Esophagus muscularis mucosa (tissue), 3 donors: ENCODE measurements at regions not wholly inside any gene's neighbourhood (a gene's known extent, or its start where the extent isn't known, plus 50 kb on each side); places are given as distances from the start of the nearest gene placed in this dataset.

ENCODE experiments used
- EP300 ChIP-seq: sonication (generic); formaldehyde crosslinking; IDR thresholded peaks from one replicate; pipeline ENCODE4 v1.6.1; 2017; ENCODE audit warnings: antibody characterized with exemption
- TF ChIP-seq, protein P1 (sequence below), 3 experiments: fragments of 200-600 bp in 2 of 3; fragments of 450-650 bp in 1 of 3; sonication (generic) in 2 of 3; IDR thresholded peaks; one replicate each; pipeline ENCODE4 v1.5.1; 2017 to 2019; ENCODE audit warnings: antibody characterized with exemption in 3 of 3, mild to moderate bottlenecking in 2 of 3, moderate library complexity in 1 of 3

DNA sequence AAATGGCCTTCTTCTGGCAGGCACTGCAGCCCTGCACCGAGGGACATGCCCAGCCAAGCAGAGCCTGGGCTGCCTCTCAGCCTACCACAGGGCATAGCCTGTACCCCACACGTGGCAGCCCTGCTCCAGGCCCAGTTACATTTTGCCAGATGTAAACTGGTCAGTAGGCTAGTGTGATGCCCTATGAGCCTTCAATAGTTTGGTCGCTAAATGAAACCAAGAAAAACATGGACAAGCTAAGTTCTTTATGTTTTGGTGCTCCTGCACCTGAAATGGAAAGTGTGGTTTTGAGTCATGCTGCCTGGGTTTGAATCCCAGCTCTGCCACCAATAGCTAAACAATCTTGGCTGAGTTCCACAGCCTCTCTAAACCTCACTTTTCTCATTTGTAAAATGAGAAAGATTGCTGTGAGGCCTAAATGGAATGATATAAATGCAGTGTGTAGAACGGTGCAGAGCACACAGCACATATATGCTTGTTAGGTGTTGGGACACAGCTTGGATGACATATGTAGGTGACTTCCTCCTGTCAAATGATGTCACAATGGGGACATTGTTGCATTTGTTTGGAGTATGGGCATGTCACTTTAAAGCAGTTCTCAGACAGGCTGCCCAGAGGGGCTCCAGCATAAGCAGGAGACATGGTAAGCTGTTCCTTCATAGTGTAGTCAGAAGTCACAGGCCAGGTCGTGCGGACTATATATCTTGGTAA is 57.4 kb downstream of the ZBTB38 start:
- no peak for TF ChIP-seq EP300
- TF ChIP-seq, protein P1, sequence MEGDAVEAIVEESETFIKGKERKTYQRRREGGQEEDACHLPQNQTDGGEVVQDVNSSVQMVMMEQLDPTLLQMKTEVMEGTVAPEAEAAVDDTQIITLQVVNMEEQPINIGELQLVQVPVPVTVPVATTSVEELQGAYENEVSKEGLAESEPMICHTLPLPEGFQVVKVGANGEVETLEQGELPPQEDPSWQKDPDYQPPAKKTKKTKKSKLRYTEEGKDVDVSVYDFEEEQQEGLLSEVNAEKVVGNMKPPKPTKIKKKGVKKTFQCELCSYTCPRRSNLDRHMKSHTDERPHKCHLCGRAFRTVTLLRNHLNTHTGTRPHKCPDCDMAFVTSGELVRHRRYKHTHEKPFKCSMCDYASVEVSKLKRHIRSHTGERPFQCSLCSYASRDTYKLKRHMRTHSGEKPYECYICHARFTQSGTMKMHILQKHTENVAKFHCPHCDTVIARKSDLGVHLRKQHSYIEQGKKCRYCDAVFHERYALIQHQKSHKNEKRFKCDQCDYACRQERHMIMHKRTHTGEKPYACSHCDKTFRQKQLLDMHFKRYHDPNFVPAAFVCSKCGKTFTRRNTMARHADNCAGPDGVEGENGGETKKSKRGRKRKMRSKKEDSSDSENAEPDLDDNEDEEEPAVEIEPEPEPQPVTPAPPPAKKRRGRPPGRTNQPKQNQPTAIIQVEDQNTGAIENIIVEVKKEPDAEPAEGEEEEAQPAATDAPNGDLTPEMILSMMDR (IDR thresholded peaks at IDR 0.05), result no peak
